Activated T-cell treated with anti-CD3 and anti-CD28 coated beads, Interleukin-2, amount 50 U/mL, for 4 hours (primary cell): ENCODE measurements at regions not wholly inside any gene's neighbourhood (a gene's known extent, or its start where the extent isn't known, plus 50 kb on each side); places are given as distances from the start of the nearest gene placed in this dataset.
"Not testable (repeated sequence)": the region's sequence is repeated elsewhere in the genome, so short reads cannot be mapped to it uniquely, and the experiment has no call there.

Source experiments
- ATAC-seq, 2 donors: fragments of 200-7000 bp; cut with Tn5 transposase; one replicate each; pipeline ENCODE4 v1.10.0; 2021
- DNase-seq: peaks from one replicate; pipeline ENCODE4 v3.0.0-alpha.2; 2020
- H3K27me3 Mint-ChIP-seq: one replicate; pipeline ENCODE4 v1.8.0; 2021; ENCODE audit warnings: low read depth, mixed read lengths
- H3K36me3 Mint-ChIP-seq: one replicate; pipeline ENCODE4 v1.8.0; 2022; ENCODE audit warnings: mixed read lengths; ENCODE audit not compliant: insufficient read depth
- H3K4me1 Mint-ChIP-seq: one replicate; pipeline ENCODE4 v1.8.0; 2021; ENCODE audit warnings: low read depth, mixed read lengths
- H3K4me3 Mint-ChIP-seq: one replicate; pipeline ENCODE4 v1.8.0; 2021; ENCODE audit warnings: mild to moderate bottlenecking, moderate library complexity, mixed read lengths
- H3K9me3 Mint-ChIP-seq: one replicate; pipeline ENCODE4 v1.8.0; 2021; ENCODE audit warnings: mixed read lengths

DNA sequence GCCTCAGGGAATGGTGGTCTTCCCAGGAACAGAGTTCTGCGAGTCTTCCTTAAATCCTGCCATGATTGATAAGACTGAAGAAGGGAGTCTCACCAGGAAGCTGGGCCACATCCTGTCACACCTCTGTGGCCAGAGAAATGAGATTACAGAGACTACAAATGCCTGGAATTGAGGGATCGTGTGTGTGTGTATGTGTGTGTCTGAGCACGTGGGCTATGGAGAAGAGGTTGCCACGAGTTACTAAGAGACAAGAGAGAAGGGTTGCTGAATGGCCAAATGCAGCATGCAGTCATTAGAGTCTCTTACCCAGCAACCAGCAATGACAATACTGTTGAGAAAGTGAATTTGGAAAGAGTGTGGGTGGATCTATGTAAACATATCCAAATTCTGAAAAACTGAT is 443.1 kb downstream of the MFSD1 start:
- no peaks in the 10 kb centered on the region for H3K27me3 Mint-ChIP-seq
- ATAC-seq (no peak), DNase-seq (no peak)
- no peak overlapping the region for H3K4me3 Mint-ChIP-seq
- H3K36me3 Mint-ChIP-seq: no peaks in the 10 kb centered on the region
- H3K9me3 Mint-ChIP-seq: no peaks in the 10 kb centered on the region
- no peaks in the 10 kb centered on the region for H3K4me1 Mint-ChIP-seq

- Mint-ChIP-seq H3K4me3 (no peak overlapping the region), H3K36me3 (no peaks in the 10 kb centered on the region), H3K27me3 (no peaks in the 10 kb centered on the region), H3K9me3 (no peaks in the 10 kb centered on the region), H3K4me1 (no peaks in the 10 kb centered on the region)
- ATAC-seq (no peak), DNase-seq (no peak)
Observed at GRCh38 chr3:159245871-159246270, 444.0 kb downstream of the MFSD1 start.

GRCh38 chr3:159246385-159246784 is 444.5 kb downstream of the MFSD1 start:
- H3K4me3 Mint-ChIP-seq: no peak overlapping the region
- H3K9me3 Mint-ChIP-seq: peaks cover 3% of the 10 kb centered on the region
- H3K36me3 Mint-ChIP-seq: no peaks in the 10 kb centered on the region
- H3K4me1 Mint-ChIP-seq: no peaks in the 10 kb centered on the region
- ATAC-seq (no peak), DNase-seq (no peak)
- no peaks in the 10 kb centered on the region for H3K27me3 Mint-ChIP-seq

DNA sequence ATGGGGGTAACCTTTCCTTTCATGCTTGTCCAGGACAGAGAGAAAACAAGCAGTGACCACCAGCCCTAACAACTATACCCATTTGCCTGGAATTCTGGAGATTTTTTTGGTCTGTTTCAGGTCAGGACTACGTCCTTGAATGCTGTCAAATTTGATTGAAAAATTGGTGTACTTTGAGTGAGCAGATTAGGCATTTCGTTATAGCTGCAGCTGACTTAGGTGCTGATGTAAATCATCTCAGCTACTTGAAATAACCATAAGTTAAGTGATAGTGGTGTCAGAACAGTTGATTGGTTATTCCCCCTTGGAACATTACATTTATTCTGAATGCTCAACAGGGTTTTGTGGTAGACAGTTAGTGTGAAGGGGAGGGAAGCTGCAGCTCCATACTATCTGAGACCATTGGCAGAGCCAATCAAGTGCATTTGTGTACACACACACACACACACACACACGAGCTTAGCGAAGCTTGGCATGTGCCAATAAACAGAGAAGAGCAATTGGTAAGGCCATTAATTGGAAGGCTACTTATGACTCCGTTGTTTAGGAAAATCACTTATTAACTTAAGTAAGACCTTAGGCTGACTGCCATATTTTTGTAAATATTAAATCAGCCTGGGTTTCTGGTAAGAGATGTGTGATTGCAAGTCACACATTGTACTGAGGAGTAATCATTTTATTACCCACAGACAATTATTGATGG is 447.8 kb downstream of the MFSD1 start:
- Mint-ChIP-seq H3K9me3 (peaks cover 20% of the 10 kb centered on the region), H3K4me3 (no peak overlapping the region), H3K36me3 (no peaks in the 10 kb centered on the region), H3K4me1 (no peaks in the 10 kb centered on the region), H3K27me3 (peaks cover 4% of the 10 kb centered on the region)
- DNase-seq: no peak
- no peak for ATAC-seq

DNA sequence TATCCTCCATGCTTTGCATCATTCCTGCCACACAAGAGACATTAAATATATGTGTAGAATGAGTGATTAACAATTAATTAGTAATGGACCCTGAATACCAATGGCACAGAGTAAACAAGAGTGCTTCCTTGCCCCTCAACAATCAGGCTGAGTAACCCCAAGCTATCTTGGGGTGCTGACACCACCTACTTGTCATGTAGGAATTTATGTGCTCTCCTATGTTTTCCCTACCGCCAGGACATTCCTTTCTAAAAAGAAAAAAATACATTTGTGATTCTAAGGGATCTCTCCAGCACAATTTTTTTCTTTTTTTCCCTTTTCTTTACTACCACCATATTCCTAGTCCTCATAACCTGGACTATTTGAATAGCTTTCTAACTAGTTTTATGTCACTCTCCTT is 449.1 kb downstream of the MFSD1 start:
- H3K4me1 Mint-ChIP-seq: no peaks in the 10 kb centered on the region
- ATAC-seq (no peak), DNase-seq (no peak)
- no peak overlapping the region for H3K4me3 Mint-ChIP-seq
- peaks cover 20% of the 10 kb centered on the region for H3K9me3 Mint-ChIP-seq
- no peaks in the 10 kb centered on the region for H3K36me3 Mint-ChIP-seq
- peaks cover 4% of the 10 kb centered on the region for H3K27me3 Mint-ChIP-seq

GRCh38 chr3:159252274-159252673 is 450.4 kb downstream of the MFSD1 start:
- Mint-ChIP-seq H3K27me3 (peaks cover 4% of the 10 kb centered on the region), H3K4me3 (no peak overlapping the region), H3K9me3 (peaks cover 20% of the 10 kb centered on the region), H3K4me1 (no peaks in the 10 kb centered on the region), H3K36me3 (no peaks in the 10 kb centered on the region)
- DNase-seq (no peak), ATAC-seq (no peak)

DNA sequence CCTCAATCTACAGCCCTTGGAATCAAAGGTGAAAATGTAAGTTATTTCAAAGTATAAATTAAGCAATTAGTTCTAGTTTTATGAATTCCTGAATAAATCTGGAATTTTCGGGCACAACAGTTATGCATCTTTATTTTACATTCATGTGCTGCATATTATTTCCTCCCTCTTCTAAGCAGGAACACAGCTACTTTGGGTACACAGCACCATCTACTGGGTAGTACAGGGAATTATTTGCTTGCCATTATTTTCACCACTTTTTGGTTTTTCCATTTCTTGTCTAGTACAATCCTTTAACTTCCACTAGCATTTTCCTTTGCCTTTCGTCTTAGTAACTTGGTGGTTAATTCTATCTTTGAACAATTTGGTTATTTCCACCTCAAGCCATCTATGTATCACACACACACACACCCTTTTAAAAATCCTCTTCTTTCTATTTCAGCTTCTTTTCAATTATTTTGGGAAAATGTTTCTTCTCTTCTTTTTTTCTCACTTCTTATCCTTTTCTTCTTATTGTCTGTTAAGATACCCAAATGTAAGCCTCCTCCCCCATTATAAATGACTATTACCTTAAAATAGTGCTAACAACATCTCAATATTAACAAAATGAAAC is 451.0 kb downstream of the MFSD1 start:
- H3K9me3 Mint-ChIP-seq: peaks cover 20% of the 10 kb centered on the region
- peaks cover 4% of the 10 kb centered on the region for H3K27me3 Mint-ChIP-seq
- H3K36me3 Mint-ChIP-seq: no peaks in the 10 kb centered on the region
- no peak overlapping the region for H3K4me3 Mint-ChIP-seq
- no peak for ATAC-seq
- no peaks in the 10 kb centered on the region for H3K4me1 Mint-ChIP-seq
- DNase-seq: no peak

- Mint-ChIP-seq H3K27me3 (peaks cover 4% of the 10 kb centered on the region), H3K4me3 (no peak overlapping the region), H3K4me1 (no peaks in the 10 kb centered on the region), H3K36me3 (no peaks in the 10 kb centered on the region), H3K9me3 (peaks cover 20% of the 10 kb centered on the region)
- ATAC-seq (no peak), DNase-seq (no peak)
Observed at GRCh38 chr3:159253860-159254259, 452.0 kb downstream of the MFSD1 start.

DNA sequence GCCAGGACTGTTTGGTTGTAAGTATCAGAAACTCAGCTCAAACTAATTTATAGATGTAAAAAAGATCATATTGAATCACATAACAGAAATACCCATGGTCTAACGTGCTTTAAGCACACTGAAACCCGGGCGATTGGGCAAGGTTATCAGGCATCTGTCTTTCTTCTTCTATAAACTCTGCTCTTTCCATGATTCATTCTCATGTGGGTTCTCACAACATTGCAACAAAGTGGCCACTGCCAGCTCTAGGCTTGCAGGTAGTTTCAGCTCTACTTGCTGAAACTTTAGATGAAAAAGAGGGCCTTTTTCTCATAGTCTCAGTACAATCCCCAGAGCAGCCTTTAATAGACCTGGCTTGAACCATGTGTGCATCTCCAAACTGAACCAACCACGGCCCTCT is 456.1 kb downstream of the MFSD1 start:
- H3K4me3 Mint-ChIP-seq: no peak overlapping the region
- ATAC-seq (no peak), DNase-seq (no peak)
- H3K9me3 Mint-ChIP-seq: peaks cover 7% of the 10 kb centered on the region
- no peaks in the 10 kb centered on the region for H3K4me1 Mint-ChIP-seq
- peaks cover 7% of the 10 kb centered on the region for H3K27me3 Mint-ChIP-seq
- no peaks in the 10 kb centered on the region for H3K36me3 Mint-ChIP-seq

- no peak for ATAC-seq
- Mint-ChIP-seq H3K27me3 (peaks cover 4% of the 10 kb centered on the region), H3K4me3 (no peak overlapping the region), H3K4me1 (no peaks in the 10 kb centered on the region), H3K9me3 (no peaks in the 10 kb centered on the region), H3K36me3 (no peaks in the 10 kb centered on the region)
- DNase-seq: no peak
Observed at GRCh38 chr3:159258934-159259333, 457.1 kb downstream of the MFSD1 start.

- no peak overlapping the region for H3K4me3 Mint-ChIP-seq
- DNase-seq (no peak), ATAC-seq (no peak)
- peaks cover 4% of the 10 kb centered on the region for H3K27me3 Mint-ChIP-seq
- no peaks in the 10 kb centered on the region for H3K9me3 Mint-ChIP-seq
- H3K36me3 Mint-ChIP-seq: no peaks in the 10 kb centered on the region
- no peaks in the 10 kb centered on the region for H3K4me1 Mint-ChIP-seq
Observed at GRCh38 chr3:159260049-159260662, 458.3 kb downstream of the MFSD1 start.

DNA sequence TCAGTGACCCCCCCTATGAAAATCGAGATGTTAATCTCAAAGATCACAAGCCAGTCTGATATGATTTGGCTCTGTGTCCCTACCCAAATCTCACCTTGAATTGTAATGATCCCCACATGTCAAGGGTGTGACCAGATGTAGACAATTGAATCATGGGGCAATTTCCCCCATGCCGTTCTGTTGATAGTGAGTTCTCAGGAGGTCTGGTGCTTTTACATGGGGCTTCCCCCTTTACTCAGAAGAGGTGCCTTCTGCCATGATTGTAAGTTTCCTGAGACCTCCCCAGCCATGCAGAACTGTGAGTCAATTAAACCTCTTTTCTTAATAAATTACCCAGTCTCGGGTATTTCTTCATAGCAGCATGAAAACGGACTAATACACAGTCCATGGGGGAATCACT is 459.5 kb downstream of the MFSD1 start:
- DNase-seq, H3K27me3 Mint-ChIP-seq, H3K4me1 Mint-ChIP-seq, H3K4me3 Mint-ChIP-seq, H3K36me3 Mint-ChIP-seq, H3K9me3 Mint-ChIP-seq, ATAC-seq: not testable (repeated sequence)

- ATAC-seq (no peak), DNase-seq (no peak)
- Mint-ChIP-seq H3K9me3 (no peaks in the 10 kb centered on the region), H3K4me3 (no peak overlapping the region), H3K27me3 (peaks cover 10% of the 10 kb centered on the region), H3K4me1 (no peaks in the 10 kb centered on the region), H3K36me3 (no peaks in the 10 kb centered on the region)
Observed at GRCh38 chr3:159263750-159264553, 462.1 kb downstream of the MFSD1 start.

GRCh38 chr3:159265705-159266104 is 463.9 kb downstream of the MFSD1 start:
- no peaks in the 10 kb centered on the region for H3K36me3 Mint-ChIP-seq
- no peaks in the 10 kb centered on the region for H3K9me3 Mint-ChIP-seq
- no peaks in the 10 kb centered on the region for H3K4me1 Mint-ChIP-seq

More at GRCh38 chr3:159265705-159266104, 463.9 kb downstream of the MFSD1 start:
- ATAC-seq (no peak), DNase-seq (no peak)
- Mint-ChIP-seq H3K27me3 (peaks cover 6% of the 10 kb centered on the region), H3K4me3 (no peak overlapping the region)
